Activated T-cell treated with anti-CD3 and anti-CD28 coated beads, Interleukin-2, amount 50 U/mL, for 72 hours (primary cell): ENCODE measurements at regions not wholly inside any gene's neighbourhood (a gene's known extent, or its start where the extent isn't known, plus 50 kb on each side); places are given as distances from the start of the nearest gene placed in this dataset.

Experiments used
- ATAC-seq, 2 donors: fragments of 150-1000 bp; cut with Tn5 transposase; replicated peaks in 1 of 2; 2 replicates each; pipeline ENCODE4 v1.10.0; 2021; ENCODE audit warnings: moderate library complexity in 2 of 2, mild to moderate bottlenecking in 1 of 2
- DNase-seq, 2 donors: peaks; one replicate each; pipeline ENCODE4 v3.0.0; 2021 to 2022; ENCODE audit warnings: mixed read lengths in 1 of 2
- H3K27ac Mint-ChIP-seq: one replicate; pipeline ENCODE4 v1.8.0; 2022; ENCODE audit warnings: mild to moderate bottlenecking, moderate library complexity, mixed read lengths
- H3K27me3 Mint-ChIP-seq: one replicate; pipeline ENCODE4 v1.8.0; 2022; ENCODE audit warnings: low read depth, mixed read lengths
- H3K36me3 Mint-ChIP-seq, 2 donors: one replicate each; pipeline ENCODE4 v1.8.0; 2022; ENCODE audit warnings: mixed read lengths in 2 of 2, mild to moderate bottlenecking in 1 of 2; ENCODE audit not compliant: insufficient read depth in 2 of 2
- H3K4me1 Mint-ChIP-seq: one replicate; pipeline ENCODE4 v1.8.0; 2022; ENCODE audit warnings: low read depth, mixed read lengths
- H3K4me3 Mint-ChIP-seq, 2 donors: one replicate each; pipeline ENCODE4 v1.8.0; 2022; ENCODE audit warnings: mild to moderate bottlenecking in 2 of 2, mixed read lengths in 2 of 2, moderate library complexity in 2 of 2
- H3K9me3 Mint-ChIP-seq, 2 donors: one replicate each; pipeline ENCODE4 v1.8.0; 2022; ENCODE audit warnings: mixed read lengths in 2 of 2

GRCh38 chr2:195498839-195499490 is 158.1 kb upstream of the SLC39A10 start:
- H3K4me3 Mint-ChIP-seq = no peak overlapping the region
- ATAC-seq = no peak
- DNase-seq = no peak
- peaks cover 49% of the 10 kb centered on the region for H3K4me1 Mint-ChIP-seq
- H3K27ac Mint-ChIP-seq = no peak overlapping the region
- no peaks in the 10 kb centered on the region for H3K27me3 Mint-ChIP-seq
- H3K9me3 Mint-ChIP-seq = peaks cover 2% of the 10 kb centered on the region in 2 donors
- H3K36me3 Mint-ChIP-seq = peaks cover 0 to 2% of the 10 kb centered on the region in 2 donors

GRCh38 chr2:195498176-195498575 is 158.8 kb upstream of the SLC39A10 start:
- Mint-ChIP-seq H3K36me3 (peaks cover 0 to 2% of the 10 kb centered on the region in 2 donors), H3K27me3 (no peaks in the 10 kb centered on the region), H3K4me3 (no peak overlapping the region), H3K4me1 (peaks cover 50% of the 10 kb centered on the region), H3K9me3 (peaks cover 2 to 4% of the 10 kb centered on the region in 2 donors), H3K27ac (peak overlapping the region; percentile 20)
- DNase-seq (peak; percentile 42 to 45), ATAC-seq (no peak)

- H3K4me1 Mint-ChIP-seq = peaks cover 47% of the 10 kb centered on the region
- no peaks in the 10 kb centered on the region for H3K27me3 Mint-ChIP-seq
- no peak for ATAC-seq
- no peak overlapping the region for H3K4me3 Mint-ChIP-seq
- DNase-seq = no peak
- H3K27ac Mint-ChIP-seq = no peak overlapping the region
- H3K9me3 Mint-ChIP-seq = peaks cover 2 to 4% of the 10 kb centered on the region in 2 donors
- H3K36me3 Mint-ChIP-seq = peaks cover 0 to 2% of the 10 kb centered on the region in 2 donors
Measured at GRCh38 chr2:195496991-195497390, 160.0 kb upstream of the SLC39A10 start.

- Mint-ChIP-seq H3K27ac (peak overlapping the region; percentile 24), H3K4me3 (no peak overlapping the region), H3K4me1 (peaks cover 47% of the 10 kb centered on the region), H3K9me3 (peaks cover 2 to 4% of the 10 kb centered on the region in 2 donors), H3K27me3 (no peaks in the 10 kb centered on the region), H3K36me3 (peaks cover 0 to 2% of the 10 kb centered on the region in 2 donors)
- DNase-seq (no peak), ATAC-seq (no peak)
Measured at GRCh38 chr2:195495966-195496365, 161.1 kb upstream of the SLC39A10 start.

- no peaks in the 10 kb centered on the region for H3K36me3 Mint-ChIP-seq
- H3K4me3 Mint-ChIP-seq = no peak overlapping the region
- H3K27me3 Mint-ChIP-seq = no peaks in the 10 kb centered on the region
- H3K27ac Mint-ChIP-seq = no peak overlapping the region
- ATAC-seq (no peak), DNase-seq (no peak)
- peaks cover 43% of the 10 kb centered on the region for H3K4me1 Mint-ChIP-seq
- H3K9me3 Mint-ChIP-seq = peaks cover 2% of the 10 kb centered on the region in 2 donors
Measured at GRCh38 chr2:195495351-195495750, 161.7 kb upstream of the SLC39A10 start.

- Mint-ChIP-seq H3K4me3 (no peak overlapping the region), H3K27ac (no peak overlapping the region), H3K36me3 (no peaks in the 10 kb centered on the region), H3K9me3 (peaks cover 2 to 4% of the 10 kb centered on the region in 2 donors), H3K27me3 (no peaks in the 10 kb centered on the region), H3K4me1 (peaks cover 39% of the 10 kb centered on the region)
- DNase-seq = no peak
- ATAC-seq = no peak
Measured at GRCh38 chr2:195494451-195494850, 162.6 kb upstream of the SLC39A10 start.

GRCh38 chr2:195493416-195493815 is 163.6 kb upstream of the SLC39A10 start:
- H3K27ac Mint-ChIP-seq = no peak overlapping the region
- no peaks in the 10 kb centered on the region for H3K27me3 Mint-ChIP-seq
- H3K4me1 Mint-ChIP-seq = peaks cover 28% of the 10 kb centered on the region
- H3K36me3 Mint-ChIP-seq = no peaks in the 10 kb centered on the region
- peaks cover 2 to 4% of the 10 kb centered on the region in 2 donors for H3K9me3 Mint-ChIP-seq
- H3K4me3 Mint-ChIP-seq = no peak overlapping the region
- no peak for DNase-seq
- no peak for ATAC-seq

- Mint-ChIP-seq H3K36me3 (no peaks in the 10 kb centered on the region), H3K27ac (no peak overlapping the region), H3K4me1 (peaks cover 38% of the 10 kb centered on the region), H3K9me3 (peaks cover 1 to 2% of the 10 kb centered on the region in 2 donors), H3K4me3 (no peak overlapping the region), H3K27me3 (no peaks in the 10 kb centered on the region)
- DNase-seq = no peak
- ATAC-seq = no peak
Measured at GRCh38 chr2:195490319-195490718, 166.7 kb upstream of the SLC39A10 start.

GRCh38 chr2:195489101-195489500 is 167.9 kb upstream of the SLC39A10 start:
- H3K36me3 Mint-ChIP-seq = peaks cover 0 to 3% of the 10 kb centered on the region in 2 donors
- DNase-seq (no peak), ATAC-seq (no peak)
- no peaks in the 10 kb centered on the region for H3K27me3 Mint-ChIP-seq
- H3K4me3 Mint-ChIP-seq = no peak overlapping the region
- H3K9me3 Mint-ChIP-seq = peaks cover 1 to 2% of the 10 kb centered on the region in 2 donors
- H3K27ac Mint-ChIP-seq = no peak overlapping the region
- H3K4me1 Mint-ChIP-seq = peaks cover 40% of the 10 kb centered on the region

- Mint-ChIP-seq H3K4me1 (peaks cover 35% of the 10 kb centered on the region), H3K27me3 (no peaks in the 10 kb centered on the region), H3K27ac (no peak overlapping the region), H3K9me3 (peaks cover 1 to 2% of the 10 kb centered on the region in 2 donors), H3K4me3 (no peak overlapping the region), H3K36me3 (peaks cover 0 to 3% of the 10 kb centered on the region in 2 donors)
- DNase-seq (no peak), ATAC-seq (no peak)
Measured at GRCh38 chr2:195488567-195488966, 168.5 kb upstream of the SLC39A10 start.

GRCh38 chr2:195486987-195487644 is 169.9 kb upstream of the SLC39A10 start:
- peak in 1 of 2 donors; percentile 13 for DNase-seq
- Mint-ChIP-seq H3K9me3 (peaks cover 1 to 2% of the 10 kb centered on the region in 2 donors), H3K4me3 (peak overlapping the region; percentile 59 to 78), H3K27ac (peak overlapping the region; percentile 84), H3K4me1 (peaks cover 31% of the 10 kb centered on the region), H3K36me3 (peaks cover 4 to 5% of the 10 kb centered on the region in 2 donors), H3K27me3 (no peaks in the 10 kb centered on the region)
- peak; percentile 82 to 85 for ATAC-seq

GRCh38 chr2:195486520-195486919 is 170.5 kb upstream of the SLC39A10 start:
- no peaks in the 10 kb centered on the region for H3K27me3 Mint-ChIP-seq
- peaks cover 1 to 2% of the 10 kb centered on the region in 2 donors for H3K9me3 Mint-ChIP-seq

GRCh38 chr2:195482010-195482409 is 175.0 kb upstream of the SLC39A10 start:
- ATAC-seq = no peak
- H3K9me3 Mint-ChIP-seq = peaks cover 6 to 12% of the 10 kb centered on the region in 2 donors
- peaks cover 14% of the 10 kb centered on the region for H3K27me3 Mint-ChIP-seq
- no peak overlapping the region for H3K4me3 Mint-ChIP-seq
- H3K27ac Mint-ChIP-seq = no peak overlapping the region
- DNase-seq = no peak
- H3K36me3 Mint-ChIP-seq = peaks cover 16 to 17% of the 10 kb centered on the region in 2 donors
- H3K4me1 Mint-ChIP-seq = peaks cover 35% of the 10 kb centered on the region

More at GRCh38 chr2:195486520-195486919, 170.5 kb upstream of the SLC39A10 start:
- peaks cover 4 to 5% of the 10 kb centered on the region in 2 donors for H3K36me3 Mint-ChIP-seq
- ATAC-seq (peak; percentile 74), DNase-seq (no peak)
- H3K4me3 Mint-ChIP-seq = peak overlapping the region in 1 of 2 donors; percentile 78
- H3K27ac Mint-ChIP-seq = no peak overlapping the region
- H3K4me1 Mint-ChIP-seq = peaks cover 31% of the 10 kb centered on the region
